UCSD-AML1 (cell line): ENCODE measurements at regions not wholly inside any gene's neighbourhood (a gene's known extent, or its start where the extent isn't known, plus 50 kb on each side); places are given as distances from the start of the nearest gene placed in this dataset.

Source experiments
- DNase-seq: peaks from one replicate; lab custom pipeline; 2025; ENCODE audit not compliant: unreplicated experiment; lab: John Stamatoyannopoulos, UW

DNA sequence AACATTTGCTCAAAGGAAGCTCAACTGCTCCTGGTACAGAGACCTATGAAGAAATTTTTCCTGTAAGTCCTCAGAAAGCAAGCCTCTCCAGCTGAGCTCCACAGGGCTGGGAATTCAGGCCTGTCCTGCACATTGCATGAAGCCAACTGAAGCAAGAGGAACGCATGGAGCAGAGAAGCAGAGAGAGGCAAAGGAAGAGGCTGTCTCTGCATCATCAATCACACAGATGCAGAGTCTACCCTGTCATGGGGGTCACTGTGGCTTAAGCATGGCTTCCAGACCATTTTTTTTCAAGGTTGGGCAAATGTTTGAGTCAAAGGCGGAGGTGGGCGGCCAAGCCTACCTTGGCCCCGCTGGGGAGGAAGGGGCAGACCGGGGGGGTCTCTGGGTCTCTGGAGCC, 110.3 kb upstream of the MSX1 start:
- DNase-seq: no peak

- DNase-seq: no peak
Measured at GRCh38 chr4:4746444-4746843, 113.0 kb upstream of the MSX1 start.

GRCh38 chr4:4740071-4740470, 119.4 kb upstream of the MSX1 start:
- no peak for DNase-seq

DNA sequence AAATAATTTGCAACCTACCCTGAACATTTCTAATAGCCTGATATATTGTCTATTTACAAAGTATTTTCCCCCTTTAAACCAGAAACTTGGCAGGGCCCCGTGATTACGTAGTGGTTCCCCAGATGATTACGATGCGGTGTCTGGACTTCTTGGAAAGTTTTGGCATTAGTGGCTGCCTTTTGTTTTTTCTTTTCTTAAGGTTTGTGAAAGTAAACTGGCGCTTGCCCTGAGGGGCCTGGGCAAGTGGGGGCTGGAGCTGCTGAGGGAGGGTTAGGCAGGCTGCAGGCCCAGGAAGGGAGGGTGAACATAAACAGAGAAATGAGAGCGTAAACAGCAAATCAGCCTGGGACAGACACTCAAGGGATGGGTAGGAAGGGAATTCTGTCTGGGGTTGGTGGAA, 123.6 kb upstream of the MSX1 start:
- DNase-seq: no peak

GRCh38 chr4:4735136-4735750, 124.2 kb upstream of the MSX1 start:
- DNase-seq: no peak

- no peak for DNase-seq
Measured at GRCh38 chr4:4734425-4734824, 125.0 kb upstream of the MSX1 start.

GRCh38 chr4:4733663-4734062, 125.8 kb upstream of the MSX1 start:
- DNase-seq: no peak

DNA sequence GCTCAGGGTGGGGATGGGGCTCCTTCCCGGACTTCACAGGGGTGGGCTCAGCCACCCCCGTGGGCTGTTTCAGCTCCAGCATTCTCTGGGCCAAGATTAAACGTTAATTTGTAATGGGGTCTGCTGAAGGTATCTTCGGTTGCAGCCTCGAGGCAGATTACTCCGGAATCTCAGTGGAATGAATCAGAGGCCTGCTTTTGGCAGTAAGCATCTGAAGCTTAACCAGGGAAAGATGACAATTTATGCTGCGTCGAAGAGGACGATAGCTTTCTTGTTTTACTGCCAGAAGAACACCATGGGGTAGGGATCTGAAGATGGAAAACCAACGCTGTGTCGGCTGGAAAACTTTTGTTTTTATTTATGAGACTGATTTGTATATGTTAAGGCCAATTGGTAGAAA, 129.2 kb upstream of the MSX1 start:
- DNase-seq: no peak

GRCh38 chr4:4729206-4729605, 130.3 kb upstream of the MSX1 start:
- no peak for DNase-seq

DNA sequence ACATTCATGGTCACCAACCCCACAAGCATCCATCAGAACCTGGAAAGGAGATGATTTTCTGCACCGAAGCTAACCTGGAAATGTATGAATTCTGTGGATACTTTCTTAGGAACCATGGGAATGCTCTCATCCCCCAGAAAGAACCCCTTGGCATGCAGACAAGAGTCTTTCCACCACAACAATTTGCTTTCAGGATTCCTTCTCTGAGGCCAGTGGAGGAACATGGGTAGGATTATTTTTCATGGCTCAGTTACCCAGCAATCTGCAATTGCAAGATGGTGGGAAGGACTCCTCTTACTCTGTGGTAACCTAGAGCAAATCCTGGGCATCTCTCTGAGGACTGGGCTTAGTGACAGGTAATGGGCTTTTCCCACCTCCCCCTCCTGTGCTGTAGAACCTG, 131.9 kb upstream of the MSX1 start:
- DNase-seq: no peak

DNA sequence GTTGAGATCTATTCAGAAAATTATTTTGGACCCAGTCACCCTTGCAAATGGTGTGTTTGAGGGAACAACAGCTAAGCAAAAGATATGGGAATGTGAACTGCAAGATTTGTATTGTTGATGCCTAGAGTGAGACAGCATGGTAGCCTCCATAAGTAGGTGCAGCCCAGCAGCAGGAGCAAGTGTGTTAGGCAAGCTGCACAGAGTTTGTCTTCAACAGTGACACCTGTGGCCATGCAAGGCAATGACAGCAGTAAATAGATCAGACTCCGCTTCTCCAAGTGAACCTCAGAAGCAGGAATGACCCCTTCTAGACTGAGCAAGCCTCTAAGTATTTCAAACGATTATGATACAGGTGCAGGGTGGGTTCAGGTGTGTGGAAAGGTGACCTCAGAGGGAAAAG, 133.4 kb upstream of the MSX1 start:
- no peak for DNase-seq

DNA sequence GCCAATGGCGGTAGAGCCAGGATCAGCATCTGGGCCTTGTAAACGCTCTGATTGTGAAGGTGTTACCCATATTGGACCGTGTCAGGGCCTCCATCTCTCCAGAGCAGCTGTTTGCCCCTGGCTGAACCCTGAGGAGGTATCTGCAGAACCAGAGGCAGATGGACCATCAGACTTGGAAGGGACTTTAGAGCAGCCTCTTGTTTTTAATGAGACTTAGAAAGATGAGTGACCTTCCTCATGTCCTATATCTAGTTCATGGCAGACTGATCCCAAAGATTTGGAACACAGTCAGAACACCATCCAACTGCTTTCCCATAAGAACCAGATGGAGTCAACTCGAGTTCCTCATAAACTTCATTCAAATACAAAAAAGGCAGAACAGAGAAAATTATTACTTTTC, 135.1 kb upstream of the MSX1 start:
- no peak for DNase-seq

GRCh38 chr4:4721636-4722035, 137.8 kb upstream of the MSX1 start:
- DNase-seq: no peak

- no peak for DNase-seq
Measured at GRCh38 chr4:4720646-4721045, 138.8 kb upstream of the MSX1 start.

DNA sequence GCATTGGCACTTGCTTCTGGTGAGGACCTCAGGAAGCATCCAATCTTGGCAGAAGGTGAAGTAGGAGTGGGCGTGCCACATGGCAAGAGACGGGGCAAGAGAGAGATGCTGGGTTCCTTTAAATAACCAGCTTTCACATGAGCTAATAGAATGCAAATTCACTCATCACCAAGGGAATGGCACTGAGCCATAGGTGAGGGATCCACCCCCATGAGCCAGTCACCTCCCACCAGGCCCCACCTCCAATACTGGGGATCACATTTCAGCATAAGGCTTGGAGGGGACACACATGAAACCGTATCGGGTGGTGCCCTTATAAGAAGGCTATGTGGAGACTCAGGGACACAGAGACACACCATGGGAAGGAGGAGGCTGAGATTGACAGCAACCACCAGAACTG, 140.0 kb upstream of the MSX1 start:
- DNase-seq: no peak

DNA sequence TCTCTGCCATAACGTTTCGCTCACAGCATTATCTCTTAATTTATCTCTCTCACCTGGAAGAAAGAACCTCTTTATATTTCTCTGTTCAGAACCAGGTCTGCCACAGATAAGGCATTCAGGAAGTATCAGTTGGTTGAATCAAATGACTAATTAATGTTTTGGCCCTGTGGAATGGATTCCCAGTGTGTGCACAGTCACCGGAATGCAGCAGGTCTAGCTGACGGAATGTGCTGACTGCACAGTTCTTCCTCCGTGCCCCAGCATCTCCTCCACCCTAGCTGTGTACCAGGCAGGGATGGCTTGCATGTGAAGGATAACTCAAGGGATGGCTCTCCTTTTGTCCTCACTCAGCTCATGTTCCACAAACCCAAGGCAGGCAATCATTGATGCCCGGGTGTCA, 141.8 kb upstream of the MSX1 start:
- DNase-seq: no peak

- DNase-seq: no peak
Measured at GRCh38 chr4:4714331-4714730, 145.1 kb upstream of the MSX1 start.

DNA sequence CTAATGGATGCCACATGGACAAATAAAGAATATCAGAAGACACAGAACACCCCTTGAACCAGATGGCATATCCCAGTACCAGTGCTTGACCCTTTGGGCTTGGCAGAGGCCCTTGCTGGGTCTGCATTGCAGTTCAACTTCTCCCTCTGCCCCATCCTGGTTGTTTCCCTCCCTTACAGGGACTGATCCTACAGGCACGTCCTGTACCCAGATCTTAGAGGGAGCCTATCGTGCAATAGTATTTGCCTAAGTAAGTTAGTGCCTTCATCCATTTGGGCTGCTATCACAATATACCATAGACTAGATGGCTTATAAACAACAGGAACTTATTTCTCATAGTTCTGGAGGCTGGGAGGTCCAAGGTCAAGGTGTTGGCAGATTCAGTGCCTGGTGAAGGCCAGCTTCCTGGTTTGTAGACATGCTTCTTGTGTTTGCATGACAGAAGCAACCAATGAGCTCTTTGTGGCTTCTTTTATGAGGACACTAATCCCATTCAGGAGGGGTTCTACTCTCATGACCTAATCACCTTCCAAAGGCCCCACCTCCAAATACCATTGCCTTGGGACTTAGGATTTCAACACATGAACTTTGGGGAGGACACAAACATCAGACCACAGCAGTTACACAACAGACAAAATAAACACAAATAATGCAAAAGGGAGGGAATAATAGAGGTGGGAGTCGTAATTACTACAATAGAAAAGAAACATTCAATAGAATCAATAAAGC, 146.5 kb upstream of the MSX1 start:
- DNase-seq: no peak

- no peak for DNase-seq
Measured at GRCh38 chr4:4711902-4712301, 147.6 kb upstream of the MSX1 start.

DNA sequence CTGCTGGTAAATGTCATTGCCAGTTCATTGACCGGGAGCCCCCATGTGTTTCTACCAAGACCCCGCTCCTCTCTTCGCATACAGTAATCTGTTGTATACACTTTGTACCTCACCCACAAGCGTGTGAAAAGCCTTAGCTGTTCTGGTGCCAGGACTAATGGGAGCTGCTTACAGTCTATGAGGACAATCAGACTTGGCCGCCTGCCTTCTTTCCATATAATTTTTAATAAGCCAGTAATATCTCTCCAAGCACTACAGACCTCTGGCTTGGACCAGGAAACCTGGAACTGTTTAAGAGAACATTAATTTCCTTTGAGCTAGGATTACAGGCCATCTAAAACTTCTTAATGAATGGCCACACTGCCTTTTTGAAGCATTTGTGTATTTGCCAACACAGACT, 149.7 kb upstream of the MSX1 start:
- no peak for DNase-seq

DNA sequence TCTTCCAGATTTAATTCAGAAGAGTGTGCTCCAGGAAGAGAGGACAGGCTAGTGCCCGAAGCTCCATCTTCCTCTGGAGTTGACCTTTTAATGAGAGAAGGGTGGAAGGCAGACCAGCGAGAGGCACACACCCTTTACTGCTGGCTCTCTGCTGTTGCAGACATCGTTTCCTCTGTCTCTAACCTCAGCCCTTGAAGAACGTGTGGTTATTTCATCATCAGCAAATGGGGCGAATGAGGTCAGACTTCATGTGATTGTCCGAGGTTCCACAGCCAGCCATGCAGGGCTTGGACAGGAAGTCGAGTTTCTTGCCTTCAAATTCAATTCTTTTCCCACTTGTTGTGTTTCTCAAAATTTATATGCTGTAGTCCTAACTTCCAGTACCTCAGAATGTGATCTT, 155.2 kb upstream of the MSX1 start:
- DNase-seq: no peak

- no peak for DNase-seq
Measured at GRCh38 chr4:4697584-4697983, 155.7 kb upstream of the STX18 start.

DNA sequence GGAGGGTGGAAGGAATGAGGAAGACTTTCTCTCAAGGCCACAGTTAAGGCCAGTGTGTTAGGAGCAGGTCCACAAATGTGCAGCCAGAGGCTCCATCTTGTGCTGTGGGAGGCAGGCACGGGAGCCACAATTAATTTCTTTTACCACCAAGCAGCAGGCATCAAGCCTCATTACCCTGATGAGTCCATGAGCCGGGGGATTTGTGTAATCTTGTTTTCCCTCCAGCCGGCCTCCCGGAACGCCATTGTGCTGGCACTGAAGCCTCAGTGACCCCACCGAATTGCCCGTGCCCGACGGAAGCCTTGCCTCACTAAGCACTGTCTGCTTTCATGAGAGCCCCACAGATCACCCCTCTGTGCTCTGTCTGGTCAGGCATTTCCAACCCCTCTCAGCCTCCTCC, 154.7 kb upstream of the STX18 start:
- no peak for DNase-seq
